ENCODE measurements at regions not wholly inside any gene's neighbourhood (a gene's known extent, or its start where the extent isn't known, plus 50 kb on each side); places are given as distances from the start of the nearest gene placed in this dataset.
"Not testable (repeated sequence)": the region's sequence is repeated elsewhere in the genome, so short reads cannot be mapped to it uniquely, and the experiment has no call there.

GRCh38 chr1:88608139-88608943 lies 75.7 kb upstream of the PKN2 start:
- H3K9me3 ChIP-seq (ENCODE audit: control insufficient read depth, low read length): no peaks in the 10 kb centered on the region
- DNase-seq: no peak
- H3K27me3 ChIP-seq (replicated peaks; ENCODE audit: control insufficient read depth, insufficient read depth, low read length, poor library complexity, severe bottlenecking): no peaks in the 10 kb centered on the region
- no peak overlapping the region for H3K4me3 ChIP-seq (ENCODE audit: insufficient read depth, low read depth, low read length, poor library complexity, severe bottlenecking)
- H3K36me3 ChIP-seq (ENCODE audit: control insufficient read depth, insufficient read depth, low read length): no peaks in the 10 kb centered on the region
- H3K27ac ChIP-seq (ENCODE audit: insufficient read depth, low read length, poor library complexity, severe bottlenecking): no peak overlapping the region
- no peaks in the 10 kb centered on the region for H3K4me1 ChIP-seq (ENCODE audit: control insufficient read depth, insufficient read depth, low read length, poor library complexity, severe bottlenecking)

- Histone ChIP-seq H3K27ac (ENCODE audit: insufficient read depth, low read length, poor library complexity, severe bottlenecking) (no peak overlapping the region), H3K4me1 (ENCODE audit: control insufficient read depth, insufficient read depth, low read length, poor library complexity, severe bottlenecking) (no peaks in the 10 kb centered on the region), H3K27me3 (replicated peaks; ENCODE audit: control insufficient read depth, insufficient read depth, low read length, poor library complexity, severe bottlenecking) (no peaks in the 10 kb centered on the region), H3K4me3 (ENCODE audit: insufficient read depth, low read depth, low read length, poor library complexity, severe bottlenecking) (no peak overlapping the region), H3K9me3 (ENCODE audit: control insufficient read depth, low read length) (no peaks in the 10 kb centered on the region), H3K36me3 (ENCODE audit: control insufficient read depth, insufficient read depth, low read length) (no peaks in the 10 kb centered on the region)
- DNase-seq: no peak
Observed at GRCh38 chr1:88609051-88609450, 75.0 kb upstream of the PKN2 start.

- Histone ChIP-seq H3K9me3 (ENCODE audit: control insufficient read depth, low read length) (no peaks in the 10 kb centered on the region), H3K4me3 (ENCODE audit: insufficient read depth, low read depth, low read length, poor library complexity, severe bottlenecking) (no peak overlapping the region), H3K36me3 (ENCODE audit: control insufficient read depth, insufficient read depth, low read length) (no peaks in the 10 kb centered on the region), H3K27me3 (replicated peaks; ENCODE audit: control insufficient read depth, insufficient read depth, low read length, poor library complexity, severe bottlenecking) (no peaks in the 10 kb centered on the region), H3K4me1 (ENCODE audit: control insufficient read depth, insufficient read depth, low read length, poor library complexity, severe bottlenecking) (no peaks in the 10 kb centered on the region), H3K27ac (ENCODE audit: insufficient read depth, low read length, poor library complexity, severe bottlenecking) (no peak overlapping the region)
- no peak for DNase-seq
Observed at GRCh38 chr1:88610687-88611086, 73.4 kb upstream of the PKN2 start.

GRCh38 chr1:88612292-88612691 lies 71.8 kb upstream of the PKN2 start:
- Histone ChIP-seq H3K4me1 (ENCODE audit: control insufficient read depth, insufficient read depth, low read length, poor library complexity, severe bottlenecking) (no peaks in the 10 kb centered on the region), H3K9me3 (ENCODE audit: control insufficient read depth, low read length) (no peaks in the 10 kb centered on the region), H3K27me3 (replicated peaks; ENCODE audit: control insufficient read depth, insufficient read depth, low read length, poor library complexity, severe bottlenecking) (no peaks in the 10 kb centered on the region), H3K36me3 (ENCODE audit: control insufficient read depth, insufficient read depth, low read length) (no peaks in the 10 kb centered on the region), H3K4me3 (ENCODE audit: insufficient read depth, low read depth, low read length, poor library complexity, severe bottlenecking) (no peak overlapping the region), H3K27ac (ENCODE audit: insufficient read depth, low read length, poor library complexity, severe bottlenecking) (no peak overlapping the region)
- no peak for DNase-seq

- no peak for DNase-seq
- no peak overlapping the region for H3K4me3 ChIP-seq (ENCODE audit: insufficient read depth, low read depth, low read length, poor library complexity, severe bottlenecking)
- no peaks in the 10 kb centered on the region for H3K4me1 ChIP-seq (ENCODE audit: control insufficient read depth, insufficient read depth, low read length, poor library complexity, severe bottlenecking)
- H3K9me3 ChIP-seq (ENCODE audit: control insufficient read depth, low read length): no peaks in the 10 kb centered on the region
- H3K27ac ChIP-seq (ENCODE audit: insufficient read depth, low read length, poor library complexity, severe bottlenecking): no peak overlapping the region
- no peaks in the 10 kb centered on the region for H3K36me3 ChIP-seq (ENCODE audit: control insufficient read depth, insufficient read depth, low read length)
- H3K27me3 ChIP-seq (replicated peaks; ENCODE audit: control insufficient read depth, insufficient read depth, low read length, poor library complexity, severe bottlenecking): no peaks in the 10 kb centered on the region
Observed at GRCh38 chr1:88612773-88613172, 71.3 kb upstream of the PKN2 start.

GRCh38 chr1:88618331-88618730 lies 65.7 kb upstream of the PKN2 start:
- Histone ChIP-seq H3K4me3 (ENCODE audit: insufficient read depth, low read depth, low read length, poor library complexity, severe bottlenecking) (no peak overlapping the region), H3K27me3 (replicated peaks; ENCODE audit: control insufficient read depth, insufficient read depth, low read length, poor library complexity, severe bottlenecking) (no peaks in the 10 kb centered on the region), H3K36me3 (ENCODE audit: control insufficient read depth, insufficient read depth, low read length) (no peaks in the 10 kb centered on the region), H3K9me3 (ENCODE audit: control insufficient read depth, low read length) (peaks cover 8% of the 10 kb centered on the region), H3K27ac (ENCODE audit: insufficient read depth, low read length, poor library complexity, severe bottlenecking) (no peak overlapping the region), H3K4me1 (ENCODE audit: control insufficient read depth, insufficient read depth, low read length, poor library complexity, severe bottlenecking) (no peaks in the 10 kb centered on the region)
- no peak for DNase-seq

- not testable (repeated sequence) for H3K27me3 ChIP-seq (replicated peaks; ENCODE audit: control insufficient read depth, insufficient read depth, low read length, poor library complexity, severe bottlenecking); H3K27ac ChIP-seq (ENCODE audit: insufficient read depth, low read length, poor library complexity, severe bottlenecking); DNase-seq; H3K9me3 ChIP-seq (ENCODE audit: control insufficient read depth, low read length); H3K36me3 ChIP-seq (ENCODE audit: control insufficient read depth, insufficient read depth, low read length); H3K4me3 ChIP-seq (ENCODE audit: insufficient read depth, low read depth, low read length, poor library complexity, severe bottlenecking); H3K4me1 ChIP-seq (ENCODE audit: control insufficient read depth, insufficient read depth, low read length, poor library complexity, severe bottlenecking)
Observed at GRCh38 chr1:88623101-88623500, 61.0 kb upstream of the PKN2 start.

Measured in effector memory CD4-positive, alpha-beta T cell (primary cell).